SK-N-SH (cell line): ENCODE measurements at regions not wholly inside any gene's neighbourhood (a gene's known extent, or its start where the extent isn't known, plus 50 kb on each side); places are given as distances from the start of the nearest gene placed in this dataset.

Source experiments
- CTCF ChIA-PET: fragments of 300-600, 350-600 bp; formaldehyde crosslinking; extraction: SDS; loops from one replicate; lab custom pipeline; 2021; lab: Yijun Ruan, JAX
- POLR2A ChIA-PET: fragments of 350-600 bp; sonication (Branson Sonifier 250); formaldehyde crosslinking; extraction: SDS; loops from one replicate; lab custom pipeline; 2020; ENCODE audit warnings: antibody characterized with exemption, inconsistent platforms; lab: Yijun Ruan, JAX
- DNase-seq: peaks from one replicate; pipeline ENCODE4 v3.0.0; 2012
- H2AFZ ChIP-seq: fragments of 200-600 bp; sonication (generic); 2 replicates; pipeline ENCODE4 v1.8.1; 2016; ENCODE audit warnings: antibody characterized with exemption, mild to moderate bottlenecking, low read depth
- H3F3A ChIP-seq: fragments of 200-600 bp; sonication (generic); replicated peaks from 2 replicates; pipeline ENCODE3; 2016; ENCODE audit warnings: antibody characterized with exemption, mild to moderate bottlenecking; ENCODE audit not compliant: insufficient read depth
- H3K27ac ChIP-seq, 2 experiments: fragments of 200-500 bp in 1 of 2; fragments of 200-600 bp in 1 of 2; sonication (Bioruptor generic) in 1 of 2; sonication (generic), shearing (Covaris generic) in 1 of 2; 2 replicates each; pipeline versions ENCODE4 v1.5.1 to v1.6.1; 2014 to 2016; ENCODE audit warnings: low read depth in 2 of 2, inconsistent platforms in 1 of 2, low read length in 1 of 2, mild to moderate bottlenecking in 1 of 2, mixed read lengths in 1 of 2
- H3K27me3 ChIP-seq: fragments of 200-600 bp; sonication (generic), shearing (Covaris generic); 2 replicates; pipeline ENCODE4 v1.6.1; 2016; ENCODE audit warnings: mixed run types; ENCODE audit not compliant: insufficient read depth
- H3K36me3 ChIP-seq, 2 experiments: fragments of 200-500 bp in 1 of 2; fragments of 200-600 bp in 1 of 2; sonication (Bioruptor generic) in 1 of 2; sonication (generic) in 1 of 2; replicated peaks in 1 of 2; 2 replicates each; pipeline versions ENCODE3 to v1.5.1; 2014 to 2016; ENCODE audit warnings: low read length in 1 of 2, mild to moderate bottlenecking in 1 of 2; ENCODE audit not compliant: insufficient read depth in 2 of 2, control insufficient read depth in 1 of 2
- H3K4me1 ChIP-seq, 2 experiments: fragments of 200-500 bp in 1 of 2; fragments of 200-600 bp in 1 of 2; sonication (Bioruptor generic) in 1 of 2; sonication (generic), shearing (Covaris generic) in 1 of 2; 2 replicates each; pipeline versions ENCODE4 v1.5.1 to v1.6.1; 2014 to 2016; ENCODE audit warnings: low read depth in 1 of 2, low read length in 1 of 2, mixed run types in 1 of 2; ENCODE audit not compliant: insufficient read depth in 2 of 2, control insufficient read depth in 1 of 2
- H3K4me2 ChIP-seq: fragments of 200-600 bp; sonication (generic), shearing (Covaris generic); 2 replicates; pipeline ENCODE4 v1.6.1; 2017; ENCODE audit warnings: mixed run types
- H3K4me3 ChIP-seq, 2 experiments: fragments of 200-500 bp in 1 of 2; fragments of 200-600 bp in 1 of 2; sonication (Bioruptor generic) in 1 of 2; sonication (generic), shearing (Covaris generic) in 1 of 2; 2 replicates each; pipeline versions ENCODE4 v1.5.1 to v1.8.1; 2014 to 2016; ENCODE audit warnings: low read depth in 2 of 2, inconsistent platforms in 1 of 2, low read length in 1 of 2, mild to moderate bottlenecking in 1 of 2, mixed read lengths in 1 of 2, moderate library complexity in 1 of 2
- H3K79me2 ChIP-seq: fragments of 200-600 bp; sonication (generic); 2 replicates; pipeline ENCODE4 v1.8.1; 2017; ENCODE audit warnings: mild to moderate bottlenecking; ENCODE audit not compliant: insufficient read depth
- H3K9ac ChIP-seq: fragments of 200-600 bp; sonication (generic); 2 replicates; pipeline ENCODE4 v1.6.1; 2017; ENCODE audit warnings: mixed run types
- H3K9me2 ChIP-seq: fragments of 200-600 bp; sonication (generic); 2 replicates; pipeline ENCODE4 v1.6.1; 2017; ENCODE audit warnings: mixed run types
- H3K9me3 ChIP-seq: fragments of 200-600 bp; sonication (generic); 2 replicates; pipeline ENCODE4 v1.6.1; 2017; ENCODE audit warnings: mixed run types, mild to moderate bottlenecking, moderate library complexity
- H4K20me1 ChIP-seq: fragments of 200-600 bp; sonication (generic); 2 replicates; pipeline ENCODE4 v1.6.1; 2017; ENCODE audit warnings: mild to moderate bottlenecking, mixed run types; ENCODE audit not compliant: insufficient read depth
- CHD2 ChIP-seq: fragments of 150-350 bp; IDR thresholded peaks from 2 replicates; pipeline ENCODE4 v1.6.1; 2018; ENCODE audit warnings: low read length; ENCODE audit not compliant: partially characterized antibody
- ELF1 ChIP-seq: IDR thresholded peaks from 2 replicates; pipeline ENCODE4 v1.4.0; 2012
- EZH2phosphoT487 ChIP-seq: fragments of 200-600 bp; sonication (generic); IDR thresholded peaks from 2 replicates; pipeline ENCODE4 v1.6.1; 2017; ENCODE audit warnings: low read depth, mixed run types, mild to moderate bottlenecking, antibody characterized with exemption, moderate library complexity, borderline replicate concordance
- FOSL2 ChIP-seq: IDR thresholded peaks from 2 replicates; pipeline ENCODE4 v1.4.0; 2012; ENCODE audit warnings: low read depth, mild to moderate bottlenecking, moderate library complexity, borderline replicate concordance
- FOXJ3 ChIP-seq: sonication (generic); formaldehyde crosslinking; IDR thresholded peaks from 2 replicates; pipeline ENCODE4 v1.5.1; 2020; ENCODE audit warnings: mild to moderate bottlenecking, missing genetic modification reagents
- GABPA ChIP-seq: IDR thresholded peaks from 2 replicates; pipeline ENCODE4 v1.4.0; 2012; ENCODE audit warnings: low read depth, mild to moderate bottlenecking
- GATA2 ChIP-seq: sonication (generic); formaldehyde crosslinking; IDR thresholded peaks from 2 replicates; pipeline ENCODE4 v1.5.0; 2020; ENCODE audit warnings: mild to moderate bottlenecking, missing genetic modification reagents
- JUND ChIP-seq: IDR thresholded peaks from 2 replicates; pipeline ENCODE4 v1.4.0; 2012
- MXI1 ChIP-seq: IDR thresholded peaks from 2 replicates; pipeline ENCODE4 v1.6.1; 2012; ENCODE audit warnings: mild to moderate bottlenecking, low read depth, low read length, improper control_type of control experiment
- POLR2AphosphoS5 ChIP-seq: IDR thresholded peaks from 2 replicates; pipeline ENCODE4 v1.6.1; 2012; ENCODE audit warnings: low read depth, low read length
- RAD21 ChIP-seq: IDR thresholded peaks from 2 replicates; pipeline ENCODE4 v1.6.1; 2012; ENCODE audit warnings: mild to moderate bottlenecking, low read length
- RFX5 ChIP-seq: IDR thresholded peaks from 2 replicates; pipeline ENCODE4 v1.6.1; 2012; ENCODE audit warnings: mild to moderate bottlenecking, improper control_type of control experiment, low read length
- RXRA ChIP-seq: IDR thresholded peaks from 2 replicates; pipeline ENCODE4 v1.4.0; 2012; ENCODE audit warnings: low read depth, mild to moderate bottlenecking, borderline replicate concordance
- TAF1 ChIP-seq: IDR thresholded peaks from 2 replicates; pipeline ENCODE4 v1.6.1; 2012; ENCODE audit warnings: low read depth, mild to moderate bottlenecking, low read length, moderate library complexity, borderline replicate concordance
- TCF12 ChIP-seq: IDR thresholded peaks from 2 replicates; pipeline ENCODE4 v1.4.0; 2012
- TEAD4 ChIP-seq: IDR thresholded peaks from 2 replicates; pipeline ENCODE4 v1.4.0; 2012; ENCODE audit warnings: mild to moderate bottlenecking, borderline replicate concordance; ENCODE audit not compliant: insufficient read depth
- YY1 ChIP-seq: IDR thresholded peaks from 2 replicates; pipeline ENCODE4 v1.4.0; 2012; ENCODE audit warnings: low read depth, mild to moderate bottlenecking
- WGBS: methylation state at CpG from one replicate; pipeline ENCODE4 v1.1.6; 2017; ENCODE audit warnings: low lambda C conversion rate; 5-methylcytosine and 5-hydroxymethylcytosine counted together
- TF ChIP-seq, protein P1 (sequence below): IDR thresholded peaks from 2 replicates; pipeline ENCODE4 v1.6.1; 2012; ENCODE audit warnings: mild to moderate bottlenecking, low read depth, low read length, moderate library complexity
- TF ChIP-seq, protein P2 (sequence below): IDR thresholded peaks from 2 replicates; pipeline ENCODE4 v1.4.0; 2012; ENCODE audit warnings: low read depth
- TF ChIP-seq, protein P3 (sequence below): fragments of 200-600 bp; sonication (generic); IDR thresholded peaks from 2 replicates; pipeline ENCODE4 v1.6.1; 2017; ENCODE audit warnings: antibody characterized with exemption, mild to moderate bottlenecking, moderate library complexity

DNA sequence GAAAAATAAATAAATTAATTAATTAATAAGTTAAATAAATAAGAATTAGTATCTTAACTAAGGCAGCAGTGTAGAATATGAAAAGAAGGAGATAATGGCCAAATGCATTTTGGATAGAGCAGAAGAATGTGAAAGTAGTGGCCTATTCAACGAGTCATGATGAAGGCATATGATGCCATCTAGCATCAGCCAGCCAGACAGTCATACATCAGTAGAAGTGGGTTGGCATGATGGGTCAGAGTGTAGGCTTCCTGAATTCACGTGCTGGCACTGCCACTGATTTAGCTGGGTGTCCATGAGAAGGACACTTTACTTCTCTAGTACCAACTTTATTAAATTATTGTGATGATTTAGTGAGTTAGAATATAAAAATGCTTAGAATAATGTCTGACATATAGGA lies 256.1 kb upstream of the ARPP21 start (continued):
- TF ChIP-seq, protein P1, sequence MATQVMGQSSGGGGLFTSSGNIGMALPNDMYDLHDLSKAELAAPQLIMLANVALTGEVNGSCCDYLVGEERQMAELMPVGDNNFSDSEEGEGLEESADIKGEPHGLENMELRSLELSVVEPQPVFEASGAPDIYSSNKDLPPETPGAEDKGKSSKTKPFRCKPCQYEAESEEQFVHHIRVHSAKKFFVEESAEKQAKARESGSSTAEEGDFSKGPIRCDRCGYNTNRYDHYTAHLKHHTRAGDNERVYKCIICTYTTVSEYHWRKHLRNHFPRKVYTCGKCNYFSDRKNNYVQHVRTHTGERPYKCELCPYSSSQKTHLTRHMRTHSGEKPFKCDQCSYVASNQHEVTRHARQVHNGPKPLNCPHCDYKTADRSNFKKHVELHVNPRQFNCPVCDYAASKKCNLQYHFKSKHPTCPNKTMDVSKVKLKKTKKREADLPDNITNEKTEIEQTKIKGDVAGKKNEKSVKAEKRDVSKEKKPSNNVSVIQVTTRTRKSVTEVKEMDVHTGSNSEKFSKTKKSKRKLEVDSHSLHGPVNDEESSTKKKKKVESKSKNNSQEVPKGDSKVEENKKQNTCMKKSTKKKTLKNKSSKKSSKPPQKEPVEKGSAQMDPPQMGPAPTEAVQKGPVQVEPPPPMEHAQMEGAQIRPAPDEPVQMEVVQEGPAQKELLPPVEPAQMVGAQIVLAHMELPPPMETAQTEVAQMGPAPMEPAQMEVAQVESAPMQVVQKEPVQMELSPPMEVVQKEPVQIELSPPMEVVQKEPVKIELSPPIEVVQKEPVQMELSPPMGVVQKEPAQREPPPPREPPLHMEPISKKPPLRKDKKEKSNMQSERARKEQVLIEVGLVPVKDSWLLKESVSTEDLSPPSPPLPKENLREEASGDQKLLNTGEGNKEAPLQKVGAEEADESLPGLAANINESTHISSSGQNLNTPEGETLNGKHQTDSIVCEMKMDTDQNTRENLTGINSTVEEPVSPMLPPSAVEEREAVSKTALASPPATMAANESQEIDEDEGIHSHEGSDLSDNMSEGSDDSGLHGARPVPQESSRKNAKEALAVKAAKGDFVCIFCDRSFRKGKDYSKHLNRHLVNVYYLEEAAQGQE = no peak
- TF ChIP-seq ELF1 = no peak
- no peak for TF ChIP-seq GATA2 (CRISPR knock-in tag)
- no peak for TF ChIP-seq FOSL2
- TF ChIP-seq POLR2AphosphoS5 = no peak
- no peak for TF ChIP-seq YY1
- no peak for TF ChIP-seq TCF12
- TF ChIP-seq, protein P2, sequence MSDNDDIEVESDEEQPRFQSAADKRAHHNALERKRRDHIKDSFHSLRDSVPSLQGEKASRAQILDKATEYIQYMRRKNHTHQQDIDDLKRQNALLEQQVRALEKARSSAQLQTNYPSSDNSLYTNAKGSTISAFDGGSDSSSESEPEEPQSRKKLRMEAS = no peak
- TF ChIP-seq GABPA = no peak
- TF ChIP-seq, protein P3, sequence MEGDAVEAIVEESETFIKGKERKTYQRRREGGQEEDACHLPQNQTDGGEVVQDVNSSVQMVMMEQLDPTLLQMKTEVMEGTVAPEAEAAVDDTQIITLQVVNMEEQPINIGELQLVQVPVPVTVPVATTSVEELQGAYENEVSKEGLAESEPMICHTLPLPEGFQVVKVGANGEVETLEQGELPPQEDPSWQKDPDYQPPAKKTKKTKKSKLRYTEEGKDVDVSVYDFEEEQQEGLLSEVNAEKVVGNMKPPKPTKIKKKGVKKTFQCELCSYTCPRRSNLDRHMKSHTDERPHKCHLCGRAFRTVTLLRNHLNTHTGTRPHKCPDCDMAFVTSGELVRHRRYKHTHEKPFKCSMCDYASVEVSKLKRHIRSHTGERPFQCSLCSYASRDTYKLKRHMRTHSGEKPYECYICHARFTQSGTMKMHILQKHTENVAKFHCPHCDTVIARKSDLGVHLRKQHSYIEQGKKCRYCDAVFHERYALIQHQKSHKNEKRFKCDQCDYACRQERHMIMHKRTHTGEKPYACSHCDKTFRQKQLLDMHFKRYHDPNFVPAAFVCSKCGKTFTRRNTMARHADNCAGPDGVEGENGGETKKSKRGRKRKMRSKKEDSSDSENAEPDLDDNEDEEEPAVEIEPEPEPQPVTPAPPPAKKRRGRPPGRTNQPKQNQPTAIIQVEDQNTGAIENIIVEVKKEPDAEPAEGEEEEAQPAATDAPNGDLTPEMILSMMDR = no peak
- TF ChIP-seq RXRA = no peak
- TF ChIP-seq, all 33 proteins: peak for 0

DNA sequence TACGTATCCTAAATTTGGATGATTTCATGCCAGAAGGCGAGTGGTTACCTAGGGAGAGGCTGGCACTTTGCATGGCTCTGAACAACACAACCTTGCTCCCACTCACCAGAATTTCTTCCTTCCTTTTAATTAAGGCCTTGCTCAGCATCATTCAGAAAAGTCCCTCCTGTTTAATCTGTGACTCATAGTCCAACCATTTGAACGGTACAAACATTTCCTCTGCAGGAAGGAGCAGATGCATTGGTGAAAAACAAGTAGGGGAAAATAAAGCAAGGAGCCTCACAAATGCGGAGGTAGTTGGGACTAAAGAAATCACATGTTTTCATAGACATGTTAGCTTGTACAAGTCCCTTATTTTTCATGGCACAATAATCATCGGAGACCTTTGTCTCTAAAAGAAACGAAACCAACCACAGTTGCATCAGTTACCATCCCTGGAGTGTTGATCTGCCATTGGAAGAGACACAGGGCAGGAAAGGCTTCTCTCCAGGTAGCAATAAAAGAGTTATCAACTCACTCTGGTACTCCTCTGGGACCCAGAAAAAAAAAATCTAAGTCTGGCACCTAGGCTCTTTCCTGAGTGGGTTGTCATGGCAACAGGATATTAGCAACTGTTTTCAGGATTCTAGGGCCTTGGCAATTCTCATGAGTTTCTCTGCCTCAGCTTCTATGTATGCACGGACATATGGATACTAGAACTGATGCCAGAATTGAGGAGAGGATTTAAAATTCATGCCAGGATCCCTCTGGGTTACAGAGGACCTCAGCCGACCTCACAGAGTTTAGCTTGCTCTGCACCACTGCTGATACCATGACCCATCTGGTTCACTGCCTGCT lies 255.4 kb upstream of the ARPP21 start:
- Histone ChIP-seq H3F3A (no peaks in the 10 kb centered on the region), H3K4me2 (peak overlapping the region; percentile 52), H3K27me3 (no peaks in the 10 kb centered on the region), H3K79me2 (no peaks in the 10 kb centered on the region), H3K27ac (peak overlapping the region in 1 of 2 experiments; percentile 58; a peak in 2 of 4 replicates), H4K20me1 (no peaks in the 10 kb centered on the region), H3K4me3 (no peak overlapping the region), H3K4me1 (peaks cover 0 to 12% of the 10 kb centered on the region in 2 experiments; a peak in 2 of 4 replicates), H3K36me3 (no peaks in the 10 kb centered on the region), H2AFZ (peak overlapping the region; percentile 69), H3K9me2 (no peaks in the 10 kb centered on the region), H3K9ac (no peak overlapping the region), H3K9me3 (no peaks in the 10 kb centered on the region)
- ChIA-PET POLR2A (no interaction called here), CTCF (interaction anchor here (2.2 kb wide), 1 partner anchor 10 kb away, joined by 6 read pairs; no protein-coding TSS in a partner anchor)
- DNase-seq = peak; percentile 4
- 46% methylated on average over 8 of the region's 8 CpGs for WGBS
- TF ChIP-seq TAF1 = no peak
- no peak for TF ChIP-seq RAD21
- TF ChIP-seq RFX5 = no peak
- TF ChIP-seq CHD2 = no peak
- TF ChIP-seq, protein P1 = no peak
- no peak for TF ChIP-seq POLR2AphosphoS5
- TF ChIP-seq JUND = 0 out of 2 replicates have a peak, but pooled peaks have one; percentile 24
- 0 out of 2 replicates have a peak, but pooled peaks have one; percentile 12 for TF ChIP-seq TCF12
- no peak for TF ChIP-seq TEAD4
- TF ChIP-seq MXI1 = no peak
- TF ChIP-seq FOSL2 = peak; percentile 27; the same call in 1 of the 2 replicates
- no peak for TF ChIP-seq EZH2phosphoT487
- no peak for TF ChIP-seq RXRA
- no peak for TF ChIP-seq FOXJ3 (CRISPR knock-in tag)
